T-cell (primary cell): ENCODE measurements at regions not wholly inside any gene's neighbourhood (a gene's known extent, or its start where the extent isn't known, plus 50 kb on each side); places are given as distances from the start of the nearest gene placed in this dataset.

Experiments used
- ATAC-seq, 4 experiments: fragments of 200-7000 bp in 3 of 4; fragments of 150-1000 bp in 1 of 4; cut with Tn5 transposase; replicated peaks in 1 of 4; 1 replicate in 3 of 4; 2 replicates in 1 of 4; pipeline ENCODE4 v1.10.0; 2021; ENCODE audit warnings: moderate library complexity in 3 of 4, mild to moderate bottlenecking in 2 of 4, moderate number of reproducible peaks in 1 of 4
- CTCF ChIA-PET, 2 donors: fragments of 300-600 bp; sonication (Branson Sonifier 250); formaldehyde crosslinking; loops; one replicate each; lab custom pipeline; 2022; ENCODE audit warnings: antibody characterized with exemption in 2 of 2; lab: Charles Lee
- POLR2A ChIA-PET, 2 donors: fragments of 300-600 bp; sonication (Branson Sonifier 250); formaldehyde crosslinking; loops; one replicate each; lab custom pipeline; 2022; ENCODE audit warnings: antibody characterized with exemption in 2 of 2; lab: Charles Lee
- DNase-seq, 35 experiments: peaks; one replicate each; pipeline versions ENCODE4 v3.0.0 to v3.0.0-alpha.2; 2013 to 2023
- H3K27ac ChIP-seq: one replicate; pipeline ENCODE4 v1.5.1; 2013; ENCODE audit warnings: low read length
- H3K27me3 ChIP-seq, 2 experiments: replicated peaks in 1 of 2; 1 replicate in 1 of 2; 2 replicates in 1 of 2; pipeline versions ENCODE4 v1.6.1 to v1.7.0; 2013; ENCODE audit warnings: low read length in 1 of 2, mixed read lengths in 1 of 2; ENCODE audit not compliant: control insufficient read depth in 2 of 2, insufficient read depth in 2 of 2; ENCODE audit errors: extremely low read depth in 1 of 2
- H3K36me3 ChIP-seq, 2 donors: 1 replicate in 1 of 2; 2 replicates in 1 of 2; pipeline versions ENCODE4 v1.6.1 to v1.7.0; 2013; ENCODE audit warnings: low read length in 1 of 2; ENCODE audit not compliant: control insufficient read depth in 2 of 2, insufficient read depth in 1 of 2; ENCODE audit errors: extremely low read depth in 1 of 2
- H3K4me1 ChIP-seq, 2 experiments: 1 replicate in 1 of 2; 2 replicates in 1 of 2; pipeline versions ENCODE4 v1.6.1 to v1.7.0; 2013; ENCODE audit warnings: low read length in 2 of 2, mixed read lengths in 1 of 2; ENCODE audit not compliant: insufficient read depth in 2 of 2, control insufficient read depth in 1 of 2; ENCODE audit errors: extremely low read depth in 1 of 2
- H3K4me3 ChIP-seq, 2 donors: 1 replicate in 1 of 2; 2 replicates in 1 of 2; pipeline versions ENCODE4 v1.5.1 to v1.7.0; 2013; ENCODE audit warnings: mild to moderate bottlenecking in 2 of 2, low read length in 1 of 2, moderate library complexity in 1 of 2; ENCODE audit not compliant: control insufficient read depth in 1 of 2; ENCODE audit errors: extremely low read depth in 1 of 2
- H3K9me3 ChIP-seq: 2 replicates; pipeline ENCODE4 v1.7.0; 2013
- H3K27ac Mint-ChIP-seq, 2 donors: one replicate each; pipeline ENCODE4 v1.8.0; 2020 to 2021; ENCODE audit warnings: mild to moderate bottlenecking in 2 of 2, mixed read lengths in 2 of 2
- H3K27me3 Mint-ChIP-seq, 2 donors: one replicate each; pipeline ENCODE4 v1.8.0; 2021 to 2022; ENCODE audit warnings: mixed read lengths in 2 of 2
- H3K36me3 Mint-ChIP-seq: one replicate; pipeline ENCODE4 v1.8.0; 2021; ENCODE audit warnings: mixed read lengths
- H3K4me1 Mint-ChIP-seq, 3 donors: one replicate each; pipeline ENCODE4 v1.8.0; 2020 to 2022; ENCODE audit warnings: mixed read lengths in 3 of 3, mild to moderate bottlenecking in 1 of 3
- H3K4me3 Mint-ChIP-seq, 3 donors: one replicate each; pipeline ENCODE4 v1.8.0; 2020 to 2022; ENCODE audit warnings: mild to moderate bottlenecking in 3 of 3, mixed read lengths in 3 of 3, moderate library complexity in 3 of 3
- H3K9me3 Mint-ChIP-seq, 3 donors: one replicate each; pipeline ENCODE4 v1.8.0; 2020 to 2022; ENCODE audit warnings: mixed read lengths in 3 of 3
- WGBS: methylation state at CpG from one replicate; pipeline ENCODE4 v1.1.5; 2013; ENCODE audit warnings: missing lambda C conversion rate; ENCODE audit not compliant: insufficient coverage; 5-methylcytosine and 5-hydroxymethylcytosine counted together

DNA sequence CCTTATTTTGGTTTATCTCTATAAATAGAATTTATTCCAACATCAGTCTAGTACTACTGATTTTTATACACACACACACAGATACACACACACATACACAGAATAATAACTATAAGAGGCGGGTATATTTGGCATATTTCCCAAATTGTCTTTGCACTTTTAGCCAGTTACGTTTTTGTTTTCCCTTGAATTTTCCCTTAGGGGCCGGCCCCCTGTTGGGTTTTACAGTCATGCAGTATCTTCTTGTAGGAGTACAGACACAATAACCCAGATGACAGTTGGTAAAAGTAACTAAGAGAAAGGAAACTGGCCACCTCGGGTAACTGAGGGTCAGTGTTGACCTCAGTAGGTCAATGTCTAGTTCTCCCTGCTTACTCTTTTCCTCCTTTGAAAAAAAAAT is 50.9 kb downstream of the DISP1 start:
- H3K27me3 ChIP-seq = no peaks in the 10 kb centered on the region
- peaks cover 0 to under 1% of the 10 kb centered on the region in 2 experiments for H3K4me1 ChIP-seq
- Mint-ChIP-seq H3K36me3 (no peaks in the 10 kb centered on the region), H3K4me1 (peaks cover 5 to 6% (median 6%) of the 10 kb centered on the region in 3 donors), H3K27me3 (no peaks in the 10 kb centered on the region), H3K9me3 (no peaks in the 10 kb centered on the region), H3K4me3 (no peak overlapping the region), H3K27ac (no peak overlapping the region)
- DNase-seq = no peak
- no peaks in the 10 kb centered on the region for H3K9me3 ChIP-seq
- WGBS = 100% methylated on average over 2 of the region's 4 CpGs
- ATAC-seq = no peak
- H3K27ac ChIP-seq = no peak overlapping the region
- no peak overlapping the region for H3K4me3 ChIP-seq
- ChIA-PET CTCF (no interaction called here), POLR2A (no interaction called here)
- no peaks in the 10 kb centered on the region for H3K36me3 ChIP-seq

DNA sequence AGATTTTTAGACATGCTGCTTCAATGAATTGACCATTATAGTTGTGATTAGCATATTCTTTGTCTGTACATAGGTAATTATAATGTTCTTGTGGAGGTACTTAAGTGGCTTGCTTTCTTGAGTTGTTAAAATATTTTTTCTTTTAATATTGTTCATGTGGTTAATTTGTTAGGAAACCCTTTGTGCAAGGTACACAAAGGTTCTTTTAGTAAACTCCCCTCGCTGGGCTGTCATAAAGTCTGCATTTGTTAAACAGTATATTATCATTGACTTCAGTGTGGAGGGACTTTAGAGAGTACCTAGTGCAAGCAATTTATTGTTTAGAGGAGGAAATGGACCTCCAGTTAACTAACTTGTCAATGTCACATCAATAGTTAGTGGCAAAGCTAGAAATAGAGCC is 52.5 kb downstream of the DISP1 start:
- Mint-ChIP-seq H3K9me3 (no peaks in the 10 kb centered on the region), H3K4me3 (no peak overlapping the region), H3K36me3 (peaks cover 1% of the 10 kb centered on the region), H3K4me1 (peaks cover 0 to under 1% (median 0%) of the 10 kb centered on the region in 3 donors), H3K27ac (no peak overlapping the region), H3K27me3 (no peaks in the 10 kb centered on the region)
- no peaks in the 10 kb centered on the region for H3K9me3 ChIP-seq
- H3K27me3 ChIP-seq = no peaks in the 10 kb centered on the region
- no peaks in the 10 kb centered on the region for H3K36me3 ChIP-seq
- ATAC-seq (no peak), DNase-seq (no peak)
- no peaks in the 10 kb centered on the region for H3K4me1 ChIP-seq
- H3K27ac ChIP-seq = no peak overlapping the region
- H3K4me3 ChIP-seq = no peak overlapping the region
- POLR2A ChIA-PET = no interaction called here
- CTCF ChIA-PET = interaction anchor here in 1 of 2 donors (0.6 kb wide), 1 partner anchor 320 kb away, joined by 6 read pairs; no protein-coding TSS in a partner anchor
- WGBS = no CpG with 5 or more reads among the region's 1 CpG

DNA sequence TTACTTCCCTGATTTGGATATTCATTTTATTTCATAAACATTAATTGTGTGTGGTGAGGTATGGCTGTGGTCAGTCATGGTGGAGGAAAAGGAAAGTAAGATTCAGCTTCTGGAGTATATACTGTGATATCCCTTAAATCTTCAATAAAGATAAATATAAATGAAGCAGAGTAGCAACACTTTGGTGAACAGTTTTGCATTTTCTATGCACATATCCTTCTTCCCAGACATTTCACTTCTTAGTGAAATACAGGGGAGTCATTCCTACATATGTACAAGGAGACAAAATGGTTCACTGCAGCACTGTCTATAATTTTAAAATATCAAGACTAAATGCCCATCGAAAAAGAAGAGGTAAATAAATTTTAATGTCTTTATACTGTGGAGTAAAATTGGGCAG is 61.3 kb downstream of the DISP1 start:
- no CpG with 5 or more reads among the region's 1 CpG for WGBS
- CTCF ChIA-PET = no interaction called here

DNA sequence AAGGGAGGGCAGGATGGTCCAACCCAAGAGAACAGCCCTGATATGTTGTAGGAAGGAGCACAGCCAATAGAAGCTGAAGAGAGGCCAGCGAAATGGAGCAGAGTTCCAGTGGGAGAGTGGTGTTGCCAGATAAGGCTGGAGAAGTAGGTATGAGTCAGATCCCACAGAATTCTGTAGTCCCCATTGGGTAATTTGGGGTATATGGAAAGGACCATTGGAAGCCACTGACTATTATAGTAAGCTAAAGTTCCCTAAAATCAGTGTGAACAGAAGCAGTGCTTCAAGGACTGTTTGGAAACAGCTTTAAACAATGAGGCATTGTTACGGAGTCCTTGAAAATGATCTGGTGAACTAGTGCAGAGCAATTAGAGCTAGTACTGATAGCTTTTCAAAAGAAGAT is 63.0 kb downstream of the DISP1 start:
- WGBS = 96% methylated on average over 2 of the region's 2 CpGs
- CTCF ChIA-PET = no interaction called here
- H3K27ac Mint-ChIP-seq = no peak overlapping the region

More for the DNA sequence above, 61.3 kb downstream of the DISP1 start:
- Histone ChIP-seq H3K4me1 (peaks cover 2% of the 10 kb centered on the region in 2 experiments), H3K27ac (no peak overlapping the region), H3K4me3 (no peak overlapping the region), H3K27me3 (no peaks in the 10 kb centered on the region), H3K36me3 (no peaks in the 10 kb centered on the region), H3K9me3 (no peaks in the 10 kb centered on the region)
- H3K36me3 Mint-ChIP-seq = peaks cover 33% of the 10 kb centered on the region
- DNase-seq (no peak), ATAC-seq (no peak)
- POLR2A ChIA-PET = no interaction called here
- peaks cover 0 to 7% (median 4%) of the 10 kb centered on the region in 3 donors for H3K9me3 Mint-ChIP-seq
- H3K4me1 Mint-ChIP-seq = peaks cover 20 to 43% (median 21%) of the 10 kb centered on the region in 3 donors
- no peaks in the 10 kb centered on the region for H3K27me3 Mint-ChIP-seq
- no peak overlapping the region for H3K27ac Mint-ChIP-seq
- H3K4me3 Mint-ChIP-seq = no peak overlapping the region

DNA sequence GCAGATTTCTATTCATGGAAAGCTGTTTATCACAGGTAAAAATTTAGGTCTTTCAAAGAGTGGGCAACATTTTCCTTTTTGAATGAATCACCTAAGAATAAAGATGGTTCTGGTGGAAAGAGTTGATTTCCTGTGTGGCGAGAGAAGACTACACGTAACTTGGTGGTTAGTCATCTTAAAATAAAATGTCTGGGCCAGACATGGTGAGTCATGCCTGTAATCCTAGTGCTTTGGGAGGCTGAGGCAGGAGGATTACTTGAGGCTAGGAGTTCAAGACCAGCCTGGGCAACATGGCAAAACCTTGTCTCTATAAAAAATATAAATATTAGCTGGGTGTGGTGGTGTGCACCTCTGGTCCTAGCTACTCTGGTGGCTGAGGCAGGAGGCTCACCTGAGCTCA is 65.7 kb downstream of the DISP1 start:
- H3K36me3 ChIP-seq = no peaks in the 10 kb centered on the region
- H3K4me1 ChIP-seq = peaks cover 2% of the 10 kb centered on the region in 2 experiments
- ATAC-seq (peak in 3 of 4 experiments; percentile 34 to 61 (median 41)), DNase-seq (no peak)
- POLR2A ChIA-PET = no interaction called here
- H3K36me3 Mint-ChIP-seq = peaks cover 13% of the 10 kb centered on the region
- H3K4me1 Mint-ChIP-seq = peaks cover 11 to 27% (median 14%) of the 10 kb centered on the region in 3 donors
- WGBS = 21% methylated on average over 2 of the region's 2 CpGs
- no peaks in the 10 kb centered on the region for H3K9me3 ChIP-seq
- H3K27ac ChIP-seq = no peak overlapping the region
- no peak overlapping the region for H3K27ac Mint-ChIP-seq
- CTCF ChIA-PET = no interaction called here
- no peaks in the 10 kb centered on the region for H3K27me3 Mint-ChIP-seq
- H3K27me3 ChIP-seq = no peaks in the 10 kb centered on the region
- H3K4me3 Mint-ChIP-seq = no peak overlapping the region
- no peaks in the 10 kb centered on the region for H3K9me3 Mint-ChIP-seq
- H3K4me3 ChIP-seq = no peak overlapping the region

More for the DNA sequence above, 63.0 kb downstream of the DISP1 start:
- Mint-ChIP-seq H3K4me1 (peaks cover 19 to 43% (median 20%) of the 10 kb centered on the region in 3 donors), H3K9me3 (peaks cover 0 to 7% (median 4%) of the 10 kb centered on the region in 3 donors), H3K27me3 (no peaks in the 10 kb centered on the region), H3K36me3 (peaks cover 26% of the 10 kb centered on the region), H3K4me3 (no peak overlapping the region)
- Histone ChIP-seq H3K27ac (no peak overlapping the region), H3K4me1 (peaks cover 2% of the 10 kb centered on the region in 2 experiments), H3K27me3 (no peaks in the 10 kb centered on the region), H3K36me3 (no peaks in the 10 kb centered on the region), H3K9me3 (no peaks in the 10 kb centered on the region), H3K4me3 (no peak overlapping the region)
- DNase-seq (no peak), ATAC-seq (no peak)
- POLR2A ChIA-PET = no interaction called here

DNA sequence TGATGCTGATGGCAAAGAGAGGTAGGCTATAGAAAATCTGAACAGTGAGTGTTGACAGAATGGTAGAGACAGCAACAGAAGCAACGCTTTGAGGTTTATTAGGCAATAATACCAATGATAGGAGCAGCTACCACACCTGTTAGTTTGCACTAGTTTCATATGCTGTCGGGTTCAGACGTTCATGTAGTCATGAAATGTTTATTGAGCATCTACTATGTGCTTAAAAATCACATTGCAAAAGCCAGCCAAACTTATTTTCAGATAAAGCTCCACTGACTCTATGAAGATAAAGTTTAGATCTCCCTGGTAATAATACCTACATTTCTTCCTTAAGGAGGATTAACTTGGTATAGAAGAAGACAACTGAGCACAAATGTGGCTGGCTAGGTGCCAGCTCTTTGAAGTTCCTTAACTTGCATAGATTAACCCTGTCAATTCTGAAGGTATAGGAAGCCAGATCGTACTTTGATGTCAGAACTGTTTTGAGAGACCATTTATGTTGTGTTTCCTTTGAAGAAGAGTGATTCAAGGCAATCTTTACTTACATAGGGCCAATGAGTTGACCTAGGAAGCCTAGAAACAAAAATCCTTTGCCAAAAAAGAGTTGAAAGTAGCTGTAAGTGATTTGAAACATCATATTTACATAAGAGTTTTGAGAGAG is 71.5 kb downstream of the DISP1 start:
- H3K27me3 ChIP-seq = no peaks in the 10 kb centered on the region
- no peak overlapping the region for H3K4me3 Mint-ChIP-seq
- H3K4me1 Mint-ChIP-seq = peaks cover 6 to 11% (median 8%) of the 10 kb centered on the region in 3 donors
- ATAC-seq (no peak), DNase-seq (peak in 2 of 35 experiments; percentile 4 to 13)
- H3K36me3 ChIP-seq = no peaks in the 10 kb centered on the region
- no peaks in the 10 kb centered on the region for H3K9me3 ChIP-seq
- WGBS = no CpG with 5 or more reads among the region's 4 CpGs
- H3K27me3 Mint-ChIP-seq = no peaks in the 10 kb centered on the region
- no peaks in the 10 kb centered on the region for H3K9me3 Mint-ChIP-seq
- H3K4me1 ChIP-seq = peaks cover 0 to 7% of the 10 kb centered on the region in 2 experiments
- CTCF ChIA-PET = interaction anchor here in 1 of 2 donors (1.0 kb wide), 1 partner anchor 147 kb away, joined by 3 read pairs; no protein-coding TSS in a partner anchor
- no peak overlapping the region for H3K27ac ChIP-seq
- POLR2A ChIA-PET = no interaction called here
- peaks cover 15% of the 10 kb centered on the region for H3K36me3 Mint-ChIP-seq
- no peak overlapping the region for H3K27ac Mint-ChIP-seq
- no peak overlapping the region for H3K4me3 ChIP-seq
